CD14-positive monocyte (primary cell): ENCODE measurements at regions not wholly inside any gene's neighbourhood (a gene's known extent, or its start where the extent isn't known, plus 50 kb on each side); places are given as distances from the start of the nearest gene placed in this dataset.

Experiments
- DNase-seq, 3 donors: peaks; one replicate each; pipeline ENCODE4 v3.0.0-alpha.2; 2011 to 2022
- H2AFZ ChIP-seq: 2 replicates; pipeline ENCODE4 v1.6.0; 2012; ENCODE audit warnings: mild to moderate bottlenecking, low read depth, low read length, inconsistent platforms; ENCODE audit not compliant: insufficient read depth, poor library complexity, severe bottlenecking
- H3K27ac ChIP-seq, 2 donors: 1 replicate in 1 of 2; 2 replicates in 1 of 2; pipeline ENCODE4 v1.5.1; 2012 to 2013; ENCODE audit warnings: low read length in 2 of 2, control low read depth in 1 of 2, inconsistent platforms in 1 of 2, low read depth in 1 of 2, mild to moderate bottlenecking in 1 of 2
- H3K27me3 ChIP-seq, 2 donors: one replicate each; pipeline versions ENCODE4 v1.6.0 to v1.6.1; 2011 to 2013; ENCODE audit warnings: low read length in 2 of 2; ENCODE audit not compliant: control insufficient read depth in 2 of 2, insufficient read depth in 2 of 2
- H3K36me3 ChIP-seq, 2 donors: replicated peaks in 1 of 2; 1 replicate in 1 of 2; 2 replicates in 1 of 2; pipeline versions ENCODE4 v1.5.1 to v1.6.1; 2012 to 2013; ENCODE audit warnings: low read length in 2 of 2, control low read depth in 1 of 2, inconsistent platforms in 1 of 2, mild to moderate bottlenecking in 1 of 2; ENCODE audit not compliant: insufficient read depth in 2 of 2, control insufficient read depth in 1 of 2
- H3K4me1 ChIP-seq, 2 donors: 1 replicate in 1 of 2; 2 replicates in 1 of 2; pipeline versions ENCODE4 v1.5.1 to v1.6.1; 2012 to 2013; ENCODE audit warnings: low read length in 2 of 2, control low read depth in 1 of 2, inconsistent platforms in 1 of 2, mild to moderate bottlenecking in 1 of 2, moderate library complexity in 1 of 2; ENCODE audit not compliant: insufficient read depth in 2 of 2, control insufficient read depth in 1 of 2
- H3K4me2 ChIP-seq: replicated peaks from 2 replicates; pipeline ENCODE3; 2012; ENCODE audit warnings: low read length, moderate library complexity, mild to moderate bottlenecking; ENCODE audit not compliant: poor library complexity, severe bottlenecking; ENCODE audit errors: extremely low read depth
- H3K4me3 ChIP-seq, 3 experiments: fragments of 200-600 bp in 1 of 3; sonication (generic) in 1 of 3; replicated peaks in 1 of 3; 1 replicate in 2 of 3; 2 replicates in 1 of 3; pipeline ENCODE4 v1.5.1; 2011 to 2013; ENCODE audit warnings: low read length in 3 of 3, mild to moderate bottlenecking in 3 of 3, control low read depth in 2 of 3, low read depth in 2 of 3, inconsistent platforms in 1 of 3, moderate library complexity in 1 of 3
- H3K79me2 ChIP-seq: 2 replicates; pipeline ENCODE4 v1.6.0; 2012; ENCODE audit warnings: mild to moderate bottlenecking, control low read depth, inconsistent platforms, low read length, moderate library complexity; ENCODE audit not compliant: insufficient read depth
- H3K9ac ChIP-seq: 2 replicates; pipeline ENCODE4 v1.6.0; 2017; ENCODE audit warnings: low read length, mild to moderate bottlenecking; ENCODE audit not compliant: insufficient read depth, poor library complexity, severe bottlenecking
- H3K9me3 ChIP-seq, 2 donors: replicated peaks in 1 of 2; 1 replicate in 1 of 2; 2 replicates in 1 of 2; pipeline versions ENCODE4 v1.5.1 to v1.6.1; 2012 to 2013; ENCODE audit warnings: low read length in 2 of 2, control low read depth in 1 of 2; ENCODE audit not compliant: control insufficient read depth in 1 of 2, insufficient read depth in 1 of 2
- H4K20me1 ChIP-seq: 2 replicates; pipeline ENCODE4 v1.6.0; 2012; ENCODE audit warnings: mild to moderate bottlenecking, low read length, control low read depth, moderate library complexity; ENCODE audit not compliant: insufficient read depth
- H3K27ac Mint-ChIP-seq, 7 donors: one replicate each; pipeline ENCODE4 v1.8.0; 2020; ENCODE audit warnings: mild to moderate bottlenecking in 7 of 7, mixed read lengths in 7 of 7, moderate library complexity in 6 of 7, inconsistent platforms in 2 of 7
- H3K27me3 Mint-ChIP-seq, 3 donors: one replicate each; pipeline ENCODE4 v1.8.0; 2021 to 2022; ENCODE audit warnings: low read depth in 3 of 3, mild to moderate bottlenecking in 3 of 3, mixed read lengths in 3 of 3, moderate library complexity in 3 of 3, inconsistent platforms in 1 of 3
- H3K36me3 Mint-ChIP-seq, 2 donors: one replicate each; pipeline ENCODE4 v1.8.0; 2020; ENCODE audit warnings: mixed read lengths in 2 of 2, inconsistent platforms in 1 of 2, mild to moderate bottlenecking in 1 of 2
- H3K4me1 Mint-ChIP-seq: one replicate; pipeline ENCODE4 v1.8.0; 2020; ENCODE audit warnings: mild to moderate bottlenecking, mixed read lengths
- H3K4me3 Mint-ChIP-seq, 2 donors: one replicate each; pipeline ENCODE4 v1.8.0; 2020; ENCODE audit warnings: mild to moderate bottlenecking in 2 of 2, mixed read lengths in 2 of 2, moderate library complexity in 1 of 2
- H3K9me3 Mint-ChIP-seq, 7 donors: one replicate each; pipeline ENCODE4 v1.8.0; 2020 to 2022; ENCODE audit warnings: mixed read lengths in 7 of 7, mild to moderate bottlenecking in 6 of 7, moderate library complexity in 6 of 7, inconsistent platforms in 2 of 7
- WGBS: methylation state at CpG from one replicate; pipeline ENCODE4 v1.1.5; 2013; ENCODE audit warnings: missing lambda C conversion rate; ENCODE audit not compliant: insufficient coverage; 5-methylcytosine and 5-hydroxymethylcytosine counted together
- intact Hi-C, 2 donors: fragments of 100-400 bp; cut with micrococcal nuclease; formaldehyde crosslinking; loops; one replicate each; pipeline versions ENCODE4 v1.15.0 to v1.15.1; 2023
- TF ChIP-seq, protein P1 (sequence below): fragments of 200-600 bp; IDR thresholded peaks from one replicate; pipeline ENCODE4 v1.8.0; 2022; ENCODE audit warnings: antibody characterized with exemption, mild to moderate bottlenecking

DNA sequence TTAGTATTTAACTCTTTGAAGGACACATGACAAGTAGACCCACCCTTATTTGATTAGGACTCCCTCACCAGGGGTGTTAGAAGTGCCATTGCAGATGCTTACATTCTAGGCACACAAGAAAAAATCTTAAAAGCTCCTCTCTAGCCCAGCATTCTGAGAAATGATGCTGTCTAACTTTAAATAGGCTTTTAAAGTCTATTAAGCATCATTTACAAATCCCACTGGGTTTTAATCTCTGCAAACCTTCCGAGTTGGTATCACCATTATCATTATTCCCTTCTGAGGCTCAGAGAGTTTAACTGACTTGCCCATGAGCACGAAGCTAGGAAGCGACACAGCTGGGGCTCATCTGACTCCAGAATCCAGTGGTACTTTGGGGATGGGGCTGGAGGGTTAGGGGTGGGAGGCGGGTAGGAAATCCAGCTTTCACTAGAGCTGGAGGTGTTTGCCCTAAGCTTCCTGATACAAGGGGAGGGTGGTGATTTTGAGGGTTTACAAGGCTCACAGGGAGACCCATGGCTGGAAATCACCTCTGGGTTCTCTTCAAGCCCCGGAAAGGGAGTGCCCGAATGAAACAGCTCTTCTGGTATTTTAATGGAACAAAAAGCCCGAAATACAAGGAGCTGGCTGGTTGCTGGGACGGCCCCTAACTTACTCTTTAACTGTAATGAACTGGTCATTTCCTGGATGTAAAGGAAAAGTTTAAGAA, 109.2 kb upstream of the FUT8 start:
- Mint-ChIP-seq H3K27me3 (no peaks in the 10 kb centered on the region), H3K4me1 (peaks cover 3% of the 10 kb centered on the region), H3K9me3 (no peaks in the 10 kb centered on the region), H3K36me3 (no peaks in the 10 kb centered on the region), H3K4me3 (no peak overlapping the region), H3K27ac (no peak overlapping the region)
- no peak for DNase-seq
- WGBS, result 100% methylated on average over 3 of the region's 8 CpGs
- Histone ChIP-seq H3K4me2 (no peak overlapping the region), H3K27me3 (no peaks in the 10 kb centered on the region), H3K27ac (no peak overlapping the region), H3K4me3 (no peak overlapping the region), H3K9ac (no peak overlapping the region), H2AFZ (no peak overlapping the region), H3K4me1 (no peaks in the 10 kb centered on the region), H4K20me1 (no peaks in the 10 kb centered on the region), H3K9me3 (no peaks in the 10 kb centered on the region), H3K36me3 (no peaks in the 10 kb centered on the region), H3K79me2 (no peaks in the 10 kb centered on the region)
- TF ChIP-seq, protein P1, sequence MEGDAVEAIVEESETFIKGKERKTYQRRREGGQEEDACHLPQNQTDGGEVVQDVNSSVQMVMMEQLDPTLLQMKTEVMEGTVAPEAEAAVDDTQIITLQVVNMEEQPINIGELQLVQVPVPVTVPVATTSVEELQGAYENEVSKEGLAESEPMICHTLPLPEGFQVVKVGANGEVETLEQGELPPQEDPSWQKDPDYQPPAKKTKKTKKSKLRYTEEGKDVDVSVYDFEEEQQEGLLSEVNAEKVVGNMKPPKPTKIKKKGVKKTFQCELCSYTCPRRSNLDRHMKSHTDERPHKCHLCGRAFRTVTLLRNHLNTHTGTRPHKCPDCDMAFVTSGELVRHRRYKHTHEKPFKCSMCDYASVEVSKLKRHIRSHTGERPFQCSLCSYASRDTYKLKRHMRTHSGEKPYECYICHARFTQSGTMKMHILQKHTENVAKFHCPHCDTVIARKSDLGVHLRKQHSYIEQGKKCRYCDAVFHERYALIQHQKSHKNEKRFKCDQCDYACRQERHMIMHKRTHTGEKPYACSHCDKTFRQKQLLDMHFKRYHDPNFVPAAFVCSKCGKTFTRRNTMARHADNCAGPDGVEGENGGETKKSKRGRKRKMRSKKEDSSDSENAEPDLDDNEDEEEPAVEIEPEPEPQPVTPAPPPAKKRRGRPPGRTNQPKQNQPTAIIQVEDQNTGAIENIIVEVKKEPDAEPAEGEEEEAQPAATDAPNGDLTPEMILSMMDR, result no peak
- intact Hi-C loops, result no loop called here

DNA sequence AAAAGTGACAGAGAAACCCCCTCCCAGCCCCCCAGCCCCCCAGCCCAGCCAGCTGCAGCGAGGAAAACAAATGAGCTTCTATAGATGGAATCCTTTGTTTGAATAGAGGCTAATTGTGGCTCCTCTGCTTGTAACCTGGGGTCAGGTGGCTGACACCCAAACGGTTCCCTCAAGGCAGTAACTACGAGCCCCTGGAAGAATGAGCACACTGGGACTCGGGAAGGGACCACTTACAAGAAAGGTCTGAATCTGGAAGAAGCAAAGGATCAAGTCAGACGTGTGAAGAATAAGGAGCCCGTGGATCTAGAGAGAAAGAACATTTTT, 108.7 kb upstream of the FUT8 start:
- no peak overlapping the region for H3K27ac ChIP-seq
- WGBS, result 100% methylated on average over 2 of the region's 6 CpGs
- no peaks in the 10 kb centered on the region for H3K36me3 Mint-ChIP-seq
- no peak overlapping the region for H3K27ac Mint-ChIP-seq
- no peak overlapping the region for H3K4me2 ChIP-seq
- no peaks in the 10 kb centered on the region for H4K20me1 ChIP-seq
- no peaks in the 10 kb centered on the region for H3K36me3 ChIP-seq
- H2AFZ ChIP-seq, result no peak overlapping the region
- peaks cover 3% of the 10 kb centered on the region for H3K4me1 Mint-ChIP-seq
- H3K9ac ChIP-seq, result no peak overlapping the region
- TF ChIP-seq, protein P1, result no peak
- no peaks in the 10 kb centered on the region for H3K9me3 ChIP-seq
- H3K4me3 ChIP-seq, result no peak overlapping the region
- no peaks in the 10 kb centered on the region for H3K9me3 Mint-ChIP-seq
- no peak overlapping the region for H3K4me3 Mint-ChIP-seq
- intact Hi-C loops, result no loop called here
- H3K79me2 ChIP-seq, result no peaks in the 10 kb centered on the region
- H3K4me1 ChIP-seq, result no peaks in the 10 kb centered on the region
- H3K27me3 Mint-ChIP-seq, result no peaks in the 10 kb centered on the region
- no peak for DNase-seq
- no peaks in the 10 kb centered on the region for H3K27me3 ChIP-seq
